Astrocyte (in vitro differentiated cells and primary cell): ENCODE measurements at regions not wholly inside any gene's neighbourhood (a gene's known extent, or its start where the extent isn't known, plus 50 kb on each side); places are given as distances from the start of the nearest gene placed in this dataset.

Experiments used
- CTCF ChIP-seq: IDR thresholded peaks from 2 replicates; pipeline ENCODE4 v1.5.1; 2011; ENCODE audit warnings: low read depth, mild to moderate bottlenecking, inconsistent platforms, low read length, moderate library complexity; ENCODE audit not compliant: insufficient read depth
- EZH2 ChIP-seq: IDR thresholded peaks from 2 replicates; pipeline ENCODE4 v1.6.1; 2012; ENCODE audit warnings: mild to moderate bottlenecking, low read length, inconsistent platforms; ENCODE audit not compliant: insufficient read depth

GRCh38 chr9:22919423-22919822 lies 472.8 kb downstream of the DMRTA1 start:
- TF ChIP-seq CTCF (no peak), EZH2 (no peak)
